K562 (cell line): ENCODE measurements at regions not wholly inside any gene's neighbourhood (a gene's known extent, or its start where the extent isn't known, plus 50 kb on each side); places are given as distances from the start of the nearest gene placed in this dataset.
"Not testable (repeated sequence)": the region's sequence is repeated elsewhere in the genome, so short reads cannot be mapped to it uniquely, and the experiment has no call there.

Experiments used
- ATAC-seq: fragments of 200-7000 bp; cut with Tn5 transposase; 3 replicates; pipeline ENCODE4 v1.9.1; 2020; ENCODE audit warnings: moderate library complexity
- BruUV-seq: library from RNA; stranded (reverse); fragments of 400-500 nt; replicated peaks from 2 replicates; lab custom pipeline; 2021; lab: Mats Ljungman, UMichigan
- CTCF ChIA-PET: fragments of 300-600 bp; formaldehyde crosslinking; extraction: SDS; loops from one replicate; lab custom pipeline; 2021; ENCODE audit warnings: low intra/inter-chr PET ratio; lab: Yijun Ruan, JAX
- POLR2A ChIA-PET: fragments of 300-600, 350-650 bp; sonication (Branson Sonifier 250); formaldehyde crosslinking; extraction: SDS; loops from one replicate; lab custom pipeline; 2021; ENCODE audit warnings: antibody characterized with exemption, inconsistent platforms; lab: Yijun Ruan, JAX
- DNase-seq, 4 experiments: peaks; one replicate each; pipeline versions ENCODE4 v3.0.0 to v3.0.0-alpha.2; 2011 to 2018; ENCODE audit warnings: low spot score in 3 of 4, mixed read lengths in 3 of 4; ENCODE audit errors: extremely low read depth in 1 of 4
- FAIRE-seq: peaks from 2 replicates; lab custom pipeline; 2011; peaks lifted over from hg19 to GRCh38; lab: Jason Lieb, UNC
- H2AFZ ChIP-seq: 2 replicates; pipeline ENCODE4 v1.6.0; 2011; ENCODE audit warnings: low read depth, low read length, control low read depth, inconsistent platforms
- H3K27ac ChIP-seq: fragments of 200-600 bp; 3 replicates; pipeline ENCODE4 v1.8.0; 2011; ENCODE audit warnings: low read depth, mild to moderate bottlenecking, control low read depth, inconsistent platforms, low read length, moderate library complexity, mixed read lengths; ENCODE audit errors: extremely low read depth
- H3K27me3 ChIP-seq, 2 experiments: fragments of 300-600 bp in 1 of 2; 2 replicates in 1 of 2; 3 replicates in 1 of 2; pipeline versions ENCODE4 v1.6.0 to v1.8.0; 2011; ENCODE audit warnings: inconsistent platforms in 2 of 2, low read length in 2 of 2, mild to moderate bottlenecking in 1 of 2, mixed read lengths in 1 of 2, moderate library complexity in 1 of 2; ENCODE audit not compliant: control insufficient read depth in 2 of 2, insufficient read depth in 2 of 2
- H3K36me3 ChIP-seq: fragments of 300-600 bp; 3 replicates; pipeline ENCODE4 v1.8.0; 2011; ENCODE audit warnings: mild to moderate bottlenecking, low read length, inconsistent platforms; ENCODE audit not compliant: control insufficient read depth, insufficient read depth
- H3K4me1 ChIP-seq, 2 experiments: fragments of 200-600 bp in 1 of 2; replicated peaks in 1 of 2; 2 replicates in 1 of 2; 3 replicates in 1 of 2; pipeline versions ENCODE4 v1.5.1 to v1.8.0; 2011; ENCODE audit warnings: inconsistent platforms in 2 of 2, low read length in 2 of 2, mild to moderate bottlenecking in 1 of 2, mixed read lengths in 1 of 2, moderate library complexity in 1 of 2; ENCODE audit not compliant: control insufficient read depth in 2 of 2, insufficient read depth in 2 of 2
- H3K4me2 ChIP-seq: 2 replicates; pipeline ENCODE4 v1.6.1; 2011; ENCODE audit warnings: low read length, control low read depth, inconsistent platforms, mixed read lengths; ENCODE audit not compliant: insufficient read depth
- H3K4me3 ChIP-seq: fragments of 200-600 bp; sonication (generic), shearing (Covaris generic); 2 replicates; pipeline ENCODE4 v1.5.1; 2016; ENCODE audit warnings: control low read depth, inconsistent platforms
- H3K79me2 ChIP-seq: fragments of 200-600 bp; 3 replicates; pipeline ENCODE4 v1.8.0; 2011; ENCODE audit warnings: low read length, inconsistent platforms; ENCODE audit not compliant: control insufficient read depth, insufficient read depth
- H3K9ac ChIP-seq, 2 experiments: 2 replicates each; pipeline versions ENCODE4 v1.6.0 to v1.6.1; 2011; ENCODE audit warnings: low read depth in 2 of 2, low read length in 2 of 2, control low read depth in 1 of 2, inconsistent platforms in 1 of 2, mild to moderate bottlenecking in 1 of 2, mixed read lengths in 1 of 2; ENCODE audit not compliant: insufficient read depth in 1 of 2
- H3K9me1 ChIP-seq: one replicate; pipeline ENCODE4 v1.6.0; 2011; ENCODE audit warnings: inconsistent platforms, mild to moderate bottlenecking, low read length, moderate library complexity; ENCODE audit not compliant: control insufficient read depth, insufficient read depth
- H3K9me3 ChIP-seq: replicated peaks from 2 replicates; pipeline ENCODE4 v1.5.1; 2011; ENCODE audit warnings: low read depth, low read length, inconsistent platforms; ENCODE audit not compliant: control insufficient read depth, insufficient read depth
- H4K20me1 ChIP-seq: replicated peaks from 2 replicates; pipeline ENCODE4 v1.6.1; 2011; ENCODE audit warnings: low read length, inconsistent platforms, mixed read lengths; ENCODE audit not compliant: control insufficient read depth, insufficient read depth
- WGBS: fragments of 100-300 bp; shearing (Covaris generic); methylation state at CpG from one replicate; pipeline ENCODE4 v1.1.6; 2016; ENCODE audit warnings: low coverage, mixed read lengths; ENCODE audit not compliant: insufficient coverage; ENCODE audit errors: missing lambda C conversion rate; 5-methylcytosine and 5-hydroxymethylcytosine counted together
- in situ Hi-C: fragments of 300-500 bp; cut with MboI; formaldehyde crosslinking; loops from 4 replicates; pipeline ENCODE4 v1.15.0; 2018; ENCODE audit warnings: inconsistent platforms, mixed read lengths
- intact Hi-C: fragments of 100-400 bp; cut with micrococcal nuclease; formaldehyde crosslinking; loops from 2 replicates; pipeline ENCODE4 v1.14.2; 2022

DNA sequence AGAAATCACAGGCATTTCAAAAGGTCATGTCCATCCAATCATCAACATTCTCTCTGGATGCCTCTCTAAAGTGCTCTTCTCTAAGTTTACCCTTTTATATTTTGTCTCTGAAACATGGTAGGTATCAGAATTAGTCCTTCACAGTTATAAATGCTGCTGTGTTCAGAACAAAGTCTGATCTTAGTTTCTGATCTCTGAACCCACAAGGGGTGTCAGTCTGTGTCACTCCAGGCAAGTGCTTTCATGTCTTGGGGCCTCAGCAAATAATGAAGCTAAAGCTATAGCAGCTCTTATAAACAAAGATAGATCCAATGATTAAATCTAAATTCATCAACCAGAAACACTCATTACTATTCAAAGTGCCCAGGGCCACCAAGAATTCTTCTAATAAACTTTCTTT lies 281.7 kb downstream of the BCL2L11 start:
- H3K4me3 ChIP-seq, FAIRE-seq, DNase-seq, POLR2A ChIA-PET, H3K36me3 ChIP-seq, H3K9me3 ChIP-seq, BruUV-seq, H3K27ac ChIP-seq, H3K4me2 ChIP-seq, CTCF ChIA-PET, ATAC-seq, H3K4me1 ChIP-seq, H2AFZ ChIP-seq, intact Hi-C loops, H3K27me3 ChIP-seq, H3K9ac ChIP-seq, H3K9me1 ChIP-seq, H4K20me1 ChIP-seq, in situ Hi-C loops: not testable (repeated sequence)
- peaks cover 20% of the 10 kb centered on the region; the same call in 2 of the 3 replicates for H3K79me2 ChIP-seq

DNA sequence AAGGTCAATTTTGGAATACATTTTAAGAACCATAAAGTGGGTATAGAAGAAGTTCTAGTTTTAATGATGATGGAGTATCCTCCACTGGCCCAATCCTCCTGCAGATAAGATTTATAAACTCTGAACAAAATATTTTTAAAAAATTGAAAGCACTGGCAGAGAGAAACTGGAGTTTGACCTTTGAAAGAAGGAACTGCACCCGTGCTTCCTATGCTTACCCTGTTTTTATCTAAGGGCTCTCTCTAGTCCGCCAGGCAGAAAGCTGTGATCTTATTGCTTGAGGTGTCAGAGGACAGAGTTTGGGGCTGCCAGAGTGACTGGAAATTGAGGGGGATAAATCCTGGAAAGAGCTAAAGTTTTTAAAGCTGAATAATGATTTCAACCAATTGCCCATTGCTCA lies 282.6 kb downstream of the BCL2L11 start:
- BruUV-seq, POLR2A ChIA-PET, DNase-seq, H4K20me1 ChIP-seq, ATAC-seq, CTCF ChIA-PET, H3K36me3 ChIP-seq, H3K27me3 ChIP-seq, H3K4me2 ChIP-seq, H3K27ac ChIP-seq, H3K9me1 ChIP-seq, H3K4me1 ChIP-seq, H3K9ac ChIP-seq, H3K9me3 ChIP-seq, H3K4me3 ChIP-seq, intact Hi-C loops, H2AFZ ChIP-seq, in situ Hi-C loops: not testable (repeated sequence)
- peak; percentile 11 for FAIRE-seq
- H3K79me2 ChIP-seq = peaks cover 20% of the 10 kb centered on the region; the same call in 2 of the 3 replicates
- 0% methylated on average over 1 of the region's 2 CpGs for WGBS

DNA sequence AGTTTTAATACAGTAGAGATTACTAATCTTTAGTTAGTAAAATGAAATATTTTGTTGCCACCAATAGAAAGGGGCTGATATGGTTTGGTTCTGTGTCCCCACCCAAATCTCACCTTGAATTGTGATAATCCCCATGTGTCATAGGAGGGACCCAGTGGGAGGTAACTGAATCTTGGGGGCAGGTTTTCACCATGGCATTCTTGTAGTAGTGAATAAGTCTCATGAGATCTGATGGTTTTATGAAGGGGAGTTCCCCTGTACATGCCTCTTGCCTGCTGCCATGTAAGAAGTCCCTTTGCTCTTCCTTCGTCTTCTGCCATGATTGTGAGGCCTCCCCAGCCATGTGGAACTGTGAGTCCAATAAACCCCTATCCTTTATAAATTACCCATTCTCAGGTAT lies 285.9 kb downstream of the BCL2L11 start:
- H3K4me1 ChIP-seq, ATAC-seq, H4K20me1 ChIP-seq, POLR2A ChIA-PET, H3K27me3 ChIP-seq, H3K4me2 ChIP-seq, CTCF ChIA-PET, H3K9me3 ChIP-seq, in situ Hi-C loops, BruUV-seq, FAIRE-seq, intact Hi-C loops, H3K36me3 ChIP-seq, H3K4me3 ChIP-seq, H3K27ac ChIP-seq, H3K9ac ChIP-seq, H3K9me1 ChIP-seq, H2AFZ ChIP-seq, DNase-seq: not testable (repeated sequence)
- whole genome bisulfite sequencing = no CpG with 5 or more reads among the region's 1 CpG
- H3K79me2 ChIP-seq = peaks cover 19% of the 10 kb centered on the region
